ENCODE measurements at regions not wholly inside any gene's neighbourhood (a gene's known extent, or its start where the extent isn't known, plus 50 kb on each side); places are given as distances from the start of the nearest gene placed in this dataset.
"Not testable (repeated sequence)": the region's sequence is repeated elsewhere in the genome, so short reads cannot be mapped to it uniquely, and the experiment has no call there.

GRCh38 chr4:102397056-102397455 is 51.8 kb upstream of the SLC39A8 start:
- H3K56ac ChIP-seq (replicated peaks; ENCODE audit: insufficient read length, low read depth, low read length); DNase-seq (ENCODE audit: low read depth in 1 of 2, low spot score in 2 of 2); H3K79me1 ChIP-seq (ENCODE audit: low read depth, low read length); H3K4me1 ChIP-seq (replicated peaks in 1 of 4; ENCODE audit: control insufficient read depth in 3 of 4, insufficient read depth in 4 of 4, low read length in 3 of 4); H4K91ac ChIP-seq (replicated peaks; ENCODE audit: insufficient read length, low read length); H3K79me2 ChIP-seq (ENCODE audit: control insufficient read depth in 1 of 2, insufficient read depth in 2 of 2, low read length in 2 of 2); H3K14ac ChIP-seq (ENCODE audit: insufficient read length); H4K20me1 ChIP-seq (replicated peaks in 1 of 2; ENCODE audit: control insufficient read depth in 1 of 2, insufficient read depth in 2 of 2, low read length in 2 of 2); POLR2A ChIA-PET (ENCODE audit: partially characterized antibody); H3K9me3 ChIP-seq (ENCODE audit: insufficient read depth in 2 of 2, low read depth in 1 of 2, low read length in 1 of 2); H3K27me3 ChIP-seq (replicated peaks in 1 of 4; ENCODE audit: control insufficient read depth in 3 of 4, extremely low read depth in 1 of 4, insufficient read depth in 3 of 4, low read length in 3 of 4); H3K18ac ChIP-seq (ENCODE audit: extremely low read depth, low read length); H2BK15ac ChIP-seq (ENCODE audit: low read length); H2AFZ ChIP-seq (ENCODE audit: low read length); H3K9ac ChIP-seq (replicated peaks in 1 of 4; ENCODE audit: extremely low read depth in 1 of 4, low read depth in 3 of 4, low read length in 3 of 4); H2BK5ac ChIP-seq (ENCODE audit: low read depth, low read length); H3K36me3 ChIP-seq (ENCODE audit: control insufficient read depth in 2 of 4, insufficient read depth in 4 of 4, low read length in 3 of 4); H2AK5ac ChIP-seq (ENCODE audit: low read depth, low read length); H4K5ac ChIP-seq (ENCODE audit: insufficient read length, low read depth, low read length); H2BK12ac ChIP-seq (ENCODE audit: low read depth, low read length); H3K4me3 ChIP-seq (ENCODE audit: extremely low read depth in 1 of 4, insufficient read depth in 2 of 4, low read depth in 3 of 4, low read length in 4 of 4); H2BK120ac ChIP-seq (replicated peaks; ENCODE audit: low read depth, low read length); H3K23ac ChIP-seq (ENCODE audit: insufficient read length); H2BK20ac ChIP-seq (ENCODE audit: low read length); H3K23me2 ChIP-seq (ENCODE audit: low read depth, low read length); H3K27ac ChIP-seq (ENCODE audit: low read depth, low read length); H4K8ac ChIP-seq (ENCODE audit: extremely low read depth, insufficient read depth, low read length); H3K4me2 ChIP-seq (ENCODE audit: insufficient read depth in 1 of 2, low read depth in 2 of 2, low read length in 2 of 2); H3K4ac ChIP-seq (replicated peaks; ENCODE audit: insufficient read length, low read depth, low read length); CTCF ChIA-PET (ENCODE audit: partially characterized antibody); FAIRE-seq: not testable (repeated sequence)
- 83% methylated on average over 5 of the region's 5 CpGs; no CpG with 5 or more reads in 1 of the 2 experiments for WGBS, 2 experiments (ENCODE audit: extremely low coverage in 1 of 2, insufficient coverage in 1 of 2, insufficient read length in 1 of 2, insufficient replicate concordance in 2 of 2, low coverage in 1 of 2, low lambda C conversion rate in 2 of 2, missing lambda C conversion rate in 1 of 2)

Measured in H1 (cell line).